ENCODE measurements at regions not wholly inside any gene's neighbourhood (a gene's known extent, or its start where the extent isn't known, plus 50 kb on each side); places are given as distances from the start of the nearest gene placed in this dataset.

DNA sequence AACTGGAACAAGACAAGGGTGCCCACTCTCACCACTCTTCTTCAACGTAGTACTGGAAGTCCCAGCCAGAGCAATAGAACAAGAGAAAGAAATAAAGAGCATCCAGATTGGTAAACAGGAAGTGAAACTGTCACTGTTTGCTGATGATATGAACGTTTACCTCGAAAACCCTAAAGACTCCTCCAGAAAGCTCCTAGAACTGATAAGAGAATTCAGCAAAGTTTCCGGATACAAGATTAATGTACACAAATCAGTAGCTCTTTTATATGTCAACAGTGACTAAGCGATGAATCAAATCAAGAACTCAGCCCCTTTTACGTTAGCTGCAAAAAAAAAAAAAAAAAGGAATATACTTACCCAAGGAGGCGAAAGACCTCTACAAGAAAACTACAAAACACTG, 306.6 kb downstream of the PLK2 start:
- no peak for DNase-seq (ENCODE audit: extremely low spot score)
- H3K36me3 ChIP-seq (ENCODE audit: insufficient read depth) = no peaks in the 10 kb centered on the region
- H3K4me1 ChIP-seq (ENCODE audit: insufficient read depth) = no peaks in the 10 kb centered on the region
- WGBS = 75% methylated on average over 7 of the region's 7 CpGs
- H3K4me3 ChIP-seq (ENCODE audit: low read depth, low read length) = no peak overlapping the region
- no peak overlapping the region for H3K27ac ChIP-seq (ENCODE audit: low read depth)

DNA sequence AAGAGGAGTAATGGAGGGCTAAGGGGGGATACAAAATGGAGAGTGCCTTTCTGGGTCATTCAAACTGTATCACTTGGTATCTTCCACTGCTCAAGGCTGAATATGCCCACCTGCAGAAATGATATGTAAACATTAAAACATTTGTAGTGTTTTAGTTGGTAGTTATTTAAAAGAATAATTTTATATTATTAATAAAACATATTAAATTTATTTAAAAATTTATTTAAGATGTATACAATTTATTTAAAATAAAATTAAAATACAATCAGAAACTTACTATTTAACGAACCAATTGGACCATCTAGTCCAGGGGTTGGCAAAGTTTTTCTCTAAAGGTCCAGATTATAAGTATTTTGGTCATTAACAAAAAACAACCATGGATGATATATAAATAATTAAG, 308.5 kb downstream of the PLK2 start:
- 96% methylated on average over 1 of the region's 1 CpG for WGBS

DNA sequence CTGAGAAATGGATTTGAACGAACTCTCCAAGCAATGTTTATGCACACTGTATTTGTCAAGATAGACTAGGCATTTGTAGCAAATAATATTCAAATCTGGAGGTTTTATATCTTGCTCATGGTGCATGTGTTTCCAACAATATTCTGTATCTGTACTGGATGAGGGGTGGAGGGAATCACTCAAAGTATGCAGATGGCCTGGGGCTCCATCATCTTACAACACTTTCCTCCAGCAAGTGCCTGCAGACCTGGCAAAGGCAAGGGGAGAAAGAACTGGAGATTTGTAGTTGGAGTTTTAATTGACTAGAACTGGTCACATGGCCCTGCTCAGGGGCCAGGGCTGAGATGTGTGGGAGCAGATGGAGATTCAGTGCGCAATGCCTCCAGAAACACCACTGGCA, 309.0 kb downstream of the PLK2 start:
- H3K27ac ChIP-seq (ENCODE audit: low read depth) = no peak overlapping the region
- H3K4me3 ChIP-seq (ENCODE audit: low read depth, low read length) = no peak overlapping the region
- 97% methylated on average over 2 of the region's 2 CpGs for WGBS
- H3K36me3 ChIP-seq (ENCODE audit: insufficient read depth) = no peaks in the 10 kb centered on the region
- no peak for DNase-seq (ENCODE audit: extremely low spot score)
- no peaks in the 10 kb centered on the region for H3K4me1 ChIP-seq (ENCODE audit: insufficient read depth)

More for the DNA sequence above, 308.5 kb downstream of the PLK2 start:
- Histone ChIP-seq H3K4me1 (ENCODE audit: insufficient read depth) (no peaks in the 10 kb centered on the region), H3K36me3 (ENCODE audit: insufficient read depth) (no peaks in the 10 kb centered on the region), H3K4me3 (ENCODE audit: low read depth, low read length) (no peak overlapping the region), H3K27ac (ENCODE audit: low read depth) (no peak overlapping the region)
- DNase-seq (ENCODE audit: extremely low spot score) = no peak

DNA sequence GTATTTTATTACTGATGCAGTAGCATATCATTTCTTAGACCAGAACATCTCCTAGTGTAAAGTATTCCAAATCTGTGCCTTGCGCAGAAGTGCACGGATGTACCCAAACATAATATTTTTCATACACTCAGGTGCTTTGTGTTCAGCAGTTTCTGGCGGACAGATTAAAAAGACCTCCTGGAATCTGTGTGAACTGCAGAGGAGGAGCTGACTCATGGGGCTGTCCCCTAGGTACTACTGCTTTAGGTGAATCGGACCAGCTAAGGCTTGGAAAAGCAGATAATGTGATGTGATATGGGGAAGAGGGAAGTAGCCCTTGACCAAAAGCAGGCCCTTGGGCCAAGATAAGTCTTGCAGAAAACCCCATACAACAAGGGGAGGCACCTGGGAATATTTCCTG, 310.1 kb downstream of the PLK2 start:
- Histone ChIP-seq H3K4me3 (ENCODE audit: low read depth, low read length) (no peak overlapping the region), H3K36me3 (ENCODE audit: insufficient read depth) (no peaks in the 10 kb centered on the region), H3K27ac (ENCODE audit: low read depth) (no peak overlapping the region), H3K4me1 (ENCODE audit: insufficient read depth) (no peaks in the 10 kb centered on the region)
- WGBS = 96% methylated on average over 4 of the region's 4 CpGs
- no peak for DNase-seq (ENCODE audit: extremely low spot score)

DNA sequence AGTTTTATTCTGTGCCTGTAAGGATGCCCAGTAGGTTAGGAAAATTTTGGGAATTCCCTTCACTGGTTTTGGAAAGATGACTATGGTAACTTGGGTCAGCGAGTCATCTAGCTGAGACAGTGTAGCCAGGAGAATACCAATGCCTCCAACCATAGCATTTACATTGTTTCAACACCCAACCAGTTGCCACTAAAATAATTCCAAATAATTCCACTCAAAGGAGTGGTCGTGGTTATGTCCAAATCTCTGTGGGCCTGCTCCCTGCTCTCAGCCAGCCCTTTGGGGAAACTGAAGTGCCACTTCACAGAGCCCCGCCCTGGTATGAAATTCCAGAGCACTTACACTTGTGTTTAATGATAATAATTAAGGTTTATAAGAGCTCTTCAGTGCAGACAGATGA, 310.5 kb downstream of the PLK2 start:
- no peaks in the 10 kb centered on the region for H3K36me3 ChIP-seq (ENCODE audit: insufficient read depth)
- WGBS = 85% methylated on average over 3 of the region's 3 CpGs
- no peak for DNase-seq (ENCODE audit: extremely low spot score)

DNA sequence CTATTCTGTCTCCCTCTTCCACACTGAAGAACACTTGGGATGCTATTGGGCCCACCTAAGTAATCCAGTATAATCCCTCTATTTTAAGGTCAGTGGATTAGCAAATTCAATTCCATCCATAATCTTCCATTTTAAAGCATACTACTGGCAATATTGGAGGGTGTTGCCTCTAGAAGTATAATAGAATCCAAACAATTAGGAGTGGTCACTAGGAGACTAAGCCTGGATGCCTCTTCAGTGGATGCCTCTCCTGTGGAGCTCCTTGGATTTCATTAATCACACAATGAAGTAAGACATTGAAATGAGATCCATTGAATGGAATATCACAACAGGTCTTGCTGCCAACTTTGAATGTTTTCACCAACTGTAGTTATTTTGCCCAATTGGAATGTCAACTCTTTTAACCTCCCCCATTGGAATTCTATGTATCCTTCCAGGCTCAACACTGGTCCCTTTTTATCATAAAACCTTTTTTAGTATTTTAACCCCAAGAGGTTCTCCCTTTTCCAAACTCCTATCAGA, 311.6 kb downstream of the PLK2 start:
- H3K4me1 ChIP-seq (ENCODE audit: insufficient read depth) = no peaks in the 10 kb centered on the region
- DNase-seq (ENCODE audit: extremely low spot score) = no peak
- H3K36me3 ChIP-seq (ENCODE audit: insufficient read depth) = no peaks in the 10 kb centered on the region
- no peak overlapping the region for H3K27ac ChIP-seq (ENCODE audit: low read depth)
- H3K4me3 ChIP-seq (ENCODE audit: low read depth, low read length) = no peak overlapping the region

More for the DNA sequence above, 310.5 kb downstream of the PLK2 start:
- Histone ChIP-seq H3K4me1 (ENCODE audit: insufficient read depth) (no peaks in the 10 kb centered on the region), H3K4me3 (ENCODE audit: low read depth, low read length) (no peak overlapping the region), H3K27ac (ENCODE audit: low read depth) (no peak overlapping the region)

DNA sequence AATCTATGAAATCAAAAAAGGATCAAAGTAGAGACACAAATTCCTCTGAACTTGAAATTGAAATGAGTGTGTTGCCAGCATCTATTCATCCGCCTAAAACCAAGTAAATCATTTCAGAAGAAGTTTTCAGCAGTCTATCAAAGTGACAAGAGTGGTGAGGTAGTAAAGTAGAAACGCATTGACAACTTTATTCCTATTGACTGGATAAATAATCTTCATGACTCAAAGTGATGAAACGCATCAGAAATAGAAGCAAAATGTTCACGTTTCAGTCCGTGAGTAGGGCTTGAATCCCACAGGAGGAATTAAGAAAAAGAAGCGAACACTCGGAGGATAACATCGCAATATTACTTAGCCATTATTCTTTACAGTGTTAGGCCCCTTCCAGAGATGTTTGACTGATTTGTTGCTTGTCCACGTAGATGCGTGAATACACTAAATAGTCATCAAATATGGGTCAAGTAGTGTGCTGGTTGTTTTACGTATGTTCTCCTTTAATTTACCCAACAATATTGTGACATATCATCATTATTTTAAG, 314.4 kb downstream of the PLK2 start:
- H3K27ac ChIP-seq (ENCODE audit: low read depth) = no peak overlapping the region
- no peak overlapping the region for H3K4me3 ChIP-seq (ENCODE audit: low read depth, low read length)
- no peaks in the 10 kb centered on the region for H3K4me1 ChIP-seq (ENCODE audit: insufficient read depth)
- no peak for DNase-seq (ENCODE audit: extremely low spot score)
- H3K36me3 ChIP-seq (ENCODE audit: insufficient read depth) = no peaks in the 10 kb centered on the region
- WGBS = 89% methylated on average over 11 of the region's 11 CpGs

DNA sequence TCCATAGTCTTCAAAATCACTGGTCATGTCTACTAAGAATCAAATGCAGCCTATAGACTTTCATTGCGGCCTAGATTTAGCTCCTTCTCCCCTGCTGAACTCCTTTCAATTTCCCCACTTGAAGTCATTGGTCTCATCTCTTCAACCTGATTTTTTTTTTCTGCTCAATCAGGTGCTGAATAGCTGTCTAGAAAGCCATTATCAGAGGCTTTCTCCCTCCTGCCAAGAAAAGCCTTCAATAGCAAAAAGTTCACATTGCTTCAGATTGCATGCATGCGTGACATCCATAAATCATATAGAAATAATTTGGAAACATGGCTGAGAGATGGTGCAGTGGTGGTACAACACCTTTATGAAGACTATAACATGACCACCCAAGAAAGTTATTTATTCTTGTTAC, 316.2 kb downstream of the PLK2 start:
- DNase-seq (ENCODE audit: extremely low spot score) = no peak
- Histone ChIP-seq H3K36me3 (ENCODE audit: insufficient read depth) (no peaks in the 10 kb centered on the region), H3K27ac (ENCODE audit: low read depth) (no peak overlapping the region), H3K4me1 (ENCODE audit: insufficient read depth) (no peaks in the 10 kb centered on the region), H3K4me3 (ENCODE audit: low read depth, low read length) (no peak overlapping the region)
- WGBS = 94% methylated on average over 2 of the region's 2 CpGs

DNA sequence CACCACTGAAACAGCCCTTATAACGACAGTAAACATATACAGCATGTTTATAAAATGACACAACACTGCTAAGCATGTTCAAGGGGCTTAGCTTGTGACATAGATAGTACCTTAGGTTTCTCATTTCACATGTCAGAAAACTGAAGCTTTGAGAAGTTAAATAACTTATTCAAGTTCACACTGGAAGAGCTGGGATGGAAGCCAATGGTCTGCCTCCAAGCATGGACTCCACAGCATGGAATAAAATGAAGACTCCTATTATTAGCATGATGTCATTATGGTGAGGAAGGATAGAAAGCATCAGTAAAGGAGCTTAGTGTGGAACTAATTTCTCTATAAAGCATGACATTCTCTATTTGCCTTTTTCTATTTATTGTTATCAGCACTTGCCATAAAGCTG, 316.7 kb downstream of the PLK2 start:
- Histone ChIP-seq H3K4me3 (ENCODE audit: low read depth, low read length) (no peak overlapping the region), H3K36me3 (ENCODE audit: insufficient read depth) (no peaks in the 10 kb centered on the region), H3K27ac (ENCODE audit: low read depth) (no peak overlapping the region), H3K4me1 (ENCODE audit: insufficient read depth) (no peaks in the 10 kb centered on the region)
- no peak for DNase-seq (ENCODE audit: extremely low spot score)
- 55% methylated on average over 1 of the region's 1 CpG for WGBS

DNA sequence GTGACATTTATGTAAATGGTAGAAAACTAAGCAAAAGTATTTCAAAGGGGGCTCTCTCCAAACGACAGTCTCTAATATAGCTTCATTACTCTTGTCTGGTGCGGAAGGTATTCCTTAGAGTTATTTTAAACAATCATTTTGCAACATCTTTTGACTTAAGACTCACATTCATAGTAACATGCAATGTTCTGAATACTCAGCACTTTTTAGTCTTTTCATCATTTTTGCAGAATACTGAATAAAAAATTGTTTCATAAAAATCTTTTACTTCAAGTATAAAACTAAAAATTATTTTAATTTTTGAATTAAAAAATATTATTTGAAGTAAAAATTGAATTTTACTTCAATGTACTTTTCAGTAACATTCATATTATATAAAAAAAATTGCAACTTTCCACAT, 321.1 kb downstream of the PLK2 start:
- no peak overlapping the region for H3K4me3 ChIP-seq (ENCODE audit: low read depth, low read length)
- no peaks in the 10 kb centered on the region for H3K4me1 ChIP-seq (ENCODE audit: insufficient read depth)
- no peak overlapping the region for H3K27ac ChIP-seq (ENCODE audit: low read depth)
- 87% methylated on average over 2 of the region's 2 CpGs for WGBS
- no peak for DNase-seq (ENCODE audit: extremely low spot score)
- H3K36me3 ChIP-seq (ENCODE audit: insufficient read depth) = no peaks in the 10 kb centered on the region

DNA sequence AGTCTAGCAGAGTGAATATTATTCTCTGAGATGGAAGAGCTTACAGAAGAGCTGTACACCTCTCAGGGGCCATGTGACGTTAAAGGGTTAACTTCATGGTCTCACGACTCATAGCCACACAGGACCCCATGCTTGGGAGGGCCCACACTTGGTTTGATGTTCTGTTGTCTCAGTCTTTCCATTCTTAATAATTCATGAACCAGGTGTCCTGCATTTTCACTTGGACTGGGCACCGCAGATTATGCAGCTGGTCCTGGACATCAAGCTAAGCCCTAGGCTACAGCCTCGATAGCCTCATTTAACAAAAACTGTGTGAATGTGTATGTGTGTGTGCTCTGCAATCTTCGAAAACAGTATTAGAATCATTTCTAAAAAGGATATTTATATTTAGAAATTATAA, 323.5 kb downstream of the PLK2 start:
- H3K4me1 ChIP-seq (ENCODE audit: insufficient read depth) = no peaks in the 10 kb centered on the region
- H3K36me3 ChIP-seq (ENCODE audit: insufficient read depth) = no peaks in the 10 kb centered on the region
- no peak for DNase-seq (ENCODE audit: extremely low spot score)
- WGBS = 87% methylated on average over 5 of the region's 5 CpGs
- no peak overlapping the region for H3K4me3 ChIP-seq (ENCODE audit: low read depth, low read length)
- H3K27ac ChIP-seq (ENCODE audit: low read depth) = no peak overlapping the region

DNA sequence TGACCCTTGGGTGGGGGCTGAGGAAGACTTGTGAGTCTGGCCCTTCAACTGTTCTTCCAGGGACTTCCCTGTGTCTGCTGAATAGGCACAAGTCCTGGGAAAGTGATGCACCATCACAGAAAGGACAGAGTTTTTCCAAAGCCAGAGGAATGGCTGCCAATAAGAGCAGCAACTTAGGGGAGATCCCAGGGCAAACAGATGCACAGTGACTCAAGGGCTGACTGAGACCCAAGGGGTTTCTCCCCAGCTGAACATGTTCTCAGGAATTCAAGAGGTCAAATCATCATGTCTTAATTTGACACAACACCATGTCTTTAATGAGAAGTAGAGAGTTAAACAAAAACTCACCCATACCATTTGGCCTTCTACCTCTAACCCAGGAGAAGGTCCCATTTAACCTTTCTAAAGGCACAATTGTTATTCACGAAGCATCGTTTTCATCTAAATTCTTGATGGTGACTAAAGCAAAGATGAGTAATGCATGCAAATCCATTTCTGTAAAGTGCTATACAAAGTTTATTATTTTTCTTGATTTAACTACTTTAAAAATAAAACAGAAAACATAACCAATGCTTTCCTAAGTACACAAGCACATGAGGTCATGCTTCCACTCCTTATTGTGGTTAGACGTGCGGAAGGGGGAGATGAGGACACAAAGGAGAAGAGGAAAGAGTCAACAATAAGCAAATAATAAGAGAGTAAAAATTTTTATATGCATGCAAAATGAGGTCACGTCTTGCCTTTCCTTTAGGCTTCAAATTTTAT, 324.1 kb downstream of the PLK2 start:
- no peaks in the 10 kb centered on the region for H3K4me1 ChIP-seq (ENCODE audit: insufficient read depth)
- WGBS = 83% methylated on average over 5 of the region's 5 CpGs
- H3K4me3 ChIP-seq (ENCODE audit: low read depth, low read length) = no peak overlapping the region
- H3K36me3 ChIP-seq (ENCODE audit: insufficient read depth) = no peaks in the 10 kb centered on the region
- DNase-seq (ENCODE audit: extremely low spot score) = no peak
- H3K27ac ChIP-seq (ENCODE audit: low read depth) = no peak overlapping the region

DNA sequence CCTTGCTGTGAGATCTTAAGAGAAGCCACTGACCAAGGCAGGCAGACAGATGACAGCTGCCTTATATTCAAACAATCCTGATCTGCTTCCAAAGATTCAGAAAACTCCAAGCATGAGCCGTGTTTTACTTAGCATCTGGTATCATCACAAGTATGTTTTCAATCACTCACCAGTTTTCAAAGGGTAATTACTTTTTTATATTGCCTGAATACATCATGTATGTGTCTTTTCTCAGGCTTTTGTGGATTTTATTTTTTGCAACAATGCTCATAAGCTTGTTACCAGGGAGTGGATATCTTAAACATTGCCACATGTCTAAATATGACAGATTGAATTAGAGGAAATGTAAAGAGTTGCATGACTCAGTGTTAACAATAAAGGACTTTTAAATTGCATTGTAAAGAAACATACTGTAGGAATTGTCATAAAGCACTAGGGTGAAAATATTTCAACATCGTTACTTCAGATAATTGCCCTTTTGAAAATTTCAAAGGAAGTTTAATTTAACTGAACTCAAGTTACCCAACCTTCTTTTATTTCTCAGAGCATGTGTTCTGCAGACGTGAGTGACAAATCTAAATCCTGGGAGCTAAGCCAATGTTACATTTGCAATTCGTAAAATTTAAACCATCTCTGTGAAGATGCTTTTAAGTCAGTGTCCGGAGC, 326.1 kb downstream of the PLK2 start:
- no peak overlapping the region for H3K27ac ChIP-seq (ENCODE audit: low read depth)
- no peak for DNase-seq (ENCODE audit: extremely low spot score)
- H3K36me3 ChIP-seq (ENCODE audit: insufficient read depth) = no peaks in the 10 kb centered on the region
- H3K4me3 ChIP-seq (ENCODE audit: low read depth, low read length) = no peak overlapping the region
- H3K4me1 ChIP-seq (ENCODE audit: insufficient read depth) = no peaks in the 10 kb centered on the region
- 15% methylated on average over 5 of the region's 5 CpGs for WGBS

DNA sequence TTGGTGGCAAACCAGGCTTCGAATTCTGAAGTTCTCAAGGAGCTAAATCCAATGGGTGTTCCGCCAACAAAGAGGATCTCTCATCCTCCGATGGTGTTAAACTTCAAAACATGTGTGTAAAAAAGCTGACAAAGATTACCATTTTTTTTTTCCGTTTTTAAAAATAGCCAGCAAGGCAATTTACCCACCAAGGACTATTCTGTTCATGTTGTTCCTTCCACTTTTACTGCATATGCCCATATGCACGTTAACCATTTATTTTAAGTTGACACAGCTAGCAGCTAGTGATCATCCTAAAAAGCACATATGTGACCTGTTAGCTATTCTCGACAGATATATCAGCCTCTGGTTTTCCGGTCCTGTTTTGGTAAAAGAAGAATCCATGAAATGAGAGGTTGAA, 326.7 kb downstream of the PLK2 start:
- no peak overlapping the region for H3K4me3 ChIP-seq (ENCODE audit: low read depth, low read length)
- H3K27ac ChIP-seq (ENCODE audit: low read depth) = no peak overlapping the region
- no peaks in the 10 kb centered on the region for H3K36me3 ChIP-seq (ENCODE audit: insufficient read depth)
- 60% methylated on average over 7 of the region's 7 CpGs for WGBS
- no peak for DNase-seq (ENCODE audit: extremely low spot score)
- no peaks in the 10 kb centered on the region for H3K4me1 ChIP-seq (ENCODE audit: insufficient read depth)

Measured in urinary bladder (tissue), 3 donors.